NCI-H1417 (cell line): ENCODE measurements at regions not wholly inside any gene's neighbourhood (a gene's known extent, or its start where the extent isn't known, plus 50 kb on each side); places are given as distances from the start of the nearest gene placed in this dataset.
A peak's percentile ranks its signal among the peaks of the same experiment; 100 is the strongest.

Experiments
- DNase-seq, 3 experiments: peaks; one replicate each; lab custom pipeline; 2025; lab: John Stamatoyannopoulos, UW

GRCh38 chr20:11447371-11448100, 470.2 kb upstream of the BTBD3 start:
- DNase-seq, result peak in 2 of 3 experiments; percentile 3 to 26

GRCh38 chr20:11448554-11448953, 469.1 kb upstream of the BTBD3 start:
- no peak for DNase-seq

- peak in 1 of 3 experiments; percentile 64 for DNase-seq
Measured at GRCh38 chr20:11451793-11452291, 465.9 kb upstream of the BTBD3 start.

GRCh38 chr20:11452326-11452725, 465.4 kb upstream of the BTBD3 start:
- no peak for DNase-seq

- DNase-seq, result no peak
Measured at GRCh38 chr20:11453430-11453829, 464.3 kb upstream of the BTBD3 start.

GRCh38 chr20:11454966-11455799, 462.5 kb upstream of the BTBD3 start:
- no peak for DNase-seq

- no peak for DNase-seq
Measured at GRCh38 chr20:11457488-11457887, 460.2 kb upstream of the BTBD3 start.

- DNase-seq, result no peak
Measured at GRCh38 chr20:11459090-11459890, 458.4 kb upstream of the BTBD3 start.

GRCh38 chr20:11467436-11467835, 450.3 kb upstream of the BTBD3 start:
- DNase-seq, result no peak

- DNase-seq, result no peak
Measured at GRCh38 chr20:11468880-11469279, 448.8 kb upstream of the BTBD3 start.

- DNase-seq, result no peak
Measured at GRCh38 chr20:11469795-11470435, 447.8 kb upstream of the BTBD3 start.

- no peak for DNase-seq
Measured at GRCh38 chr20:11473983-11474382, 443.7 kb upstream of the BTBD3 start.

- DNase-seq, result no peak
Measured at GRCh38 chr20:11483697-11484096, 434.0 kb upstream of the BTBD3 start.

- DNase-seq, result no peak
Measured at GRCh38 chr20:11484479-11484878, 433.2 kb upstream of the BTBD3 start.

GRCh38 chr20:11492386-11492785, 425.3 kb upstream of the BTBD3 start:
- DNase-seq, result no peak

GRCh38 chr20:11492846-11493245, 424.8 kb upstream of the BTBD3 start:
- DNase-seq, result no peak

- DNase-seq, result no peak
Measured at GRCh38 chr20:11496380-11496779, 421.3 kb upstream of the BTBD3 start.

GRCh38 chr20:11497545-11497944, 420.1 kb upstream of the BTBD3 start:
- no peak for DNase-seq

GRCh38 chr20:11499101-11499634, 418.5 kb upstream of the BTBD3 start:
- no peak for DNase-seq

GRCh38 chr20:11502061-11502460, 415.6 kb upstream of the BTBD3 start:
- DNase-seq, result no peak

GRCh38 chr20:11502671-11503070, 415.0 kb upstream of the BTBD3 start:
- no peak for DNase-seq

GRCh38 chr20:11509776-11510175, 407.9 kb upstream of the BTBD3 start:
- no peak for DNase-seq
